Neural crest cell (in vitro differentiated cells): ENCODE measurements at regions not wholly inside any gene's neighbourhood (a gene's known extent, or its start where the extent isn't known, plus 50 kb on each side); places are given as distances from the start of the nearest gene placed in this dataset.

Experiments used
- DNase-seq: peaks from one replicate; pipeline ENCODE4 v3.0.0; 2021; ENCODE audit warnings: low read depth, mixed read lengths, low spot score
- H3K27ac Mint-ChIP-seq: one replicate; pipeline ENCODE4 v1.8.0; 2021; ENCODE audit warnings: mild to moderate bottlenecking, mixed read lengths; ENCODE audit not compliant: unreplicated experiment
- H3K27me3 Mint-ChIP-seq: 2 replicates; pipeline ENCODE4 v1.8.0; 2021; ENCODE audit warnings: low read depth, mild to moderate bottlenecking, mixed read lengths
- H3K36me3 Mint-ChIP-seq: 2 replicates; pipeline ENCODE4 v1.8.0; 2021; ENCODE audit warnings: low read depth, mild to moderate bottlenecking, mixed read lengths
- H3K4me1 Mint-ChIP-seq: 2 replicates; pipeline ENCODE4 v1.8.0; 2021; ENCODE audit warnings: mixed read lengths
- H3K4me3 Mint-ChIP-seq: one replicate; pipeline ENCODE4 v1.8.0; 2021; ENCODE audit warnings: mild to moderate bottlenecking, mixed read lengths
- H3K9me3 Mint-ChIP-seq: 2 replicates; pipeline ENCODE4 v1.8.0; 2021; ENCODE audit warnings: mixed read lengths
- TF ChIP-seq, protein P1 (sequence below): fragments of 200-600 bp; sonication (generic); conservative IDR thresholded peaks from 2 replicates; pipeline ENCODE4 v1.5.0; 2021; ENCODE audit warnings: antibody characterized with exemption, mild to moderate bottlenecking

DNA sequence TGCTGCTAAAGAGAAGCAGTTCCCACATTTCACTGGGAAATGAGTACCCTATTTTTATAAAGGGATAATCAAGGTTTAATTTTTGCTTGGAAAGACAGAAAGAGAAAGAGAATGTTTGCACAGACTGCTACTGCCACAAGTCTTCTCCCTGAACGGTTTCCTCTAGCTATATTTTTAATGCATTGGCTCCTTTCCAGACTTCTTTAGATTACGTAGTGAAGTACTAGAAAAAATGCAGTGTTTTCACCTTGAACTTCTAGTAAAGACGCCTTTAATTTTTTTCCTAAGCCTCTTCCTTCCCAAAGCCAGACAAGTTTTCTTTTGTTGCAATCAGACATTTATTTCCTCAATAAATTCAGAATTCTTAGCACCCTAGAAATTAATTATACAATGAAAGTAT lies 248.3 kb upstream of the CCDC54 start:
- H3K4me1 Mint-ChIP-seq, result no peaks in the 10 kb centered on the region
- H3K4me3 Mint-ChIP-seq, result no peak overlapping the region
- no peaks in the 10 kb centered on the region for H3K36me3 Mint-ChIP-seq
- no peak for DNase-seq
- H3K9me3 Mint-ChIP-seq, result peaks cover 7% of the 10 kb centered on the region
- TF ChIP-seq, protein P1, sequence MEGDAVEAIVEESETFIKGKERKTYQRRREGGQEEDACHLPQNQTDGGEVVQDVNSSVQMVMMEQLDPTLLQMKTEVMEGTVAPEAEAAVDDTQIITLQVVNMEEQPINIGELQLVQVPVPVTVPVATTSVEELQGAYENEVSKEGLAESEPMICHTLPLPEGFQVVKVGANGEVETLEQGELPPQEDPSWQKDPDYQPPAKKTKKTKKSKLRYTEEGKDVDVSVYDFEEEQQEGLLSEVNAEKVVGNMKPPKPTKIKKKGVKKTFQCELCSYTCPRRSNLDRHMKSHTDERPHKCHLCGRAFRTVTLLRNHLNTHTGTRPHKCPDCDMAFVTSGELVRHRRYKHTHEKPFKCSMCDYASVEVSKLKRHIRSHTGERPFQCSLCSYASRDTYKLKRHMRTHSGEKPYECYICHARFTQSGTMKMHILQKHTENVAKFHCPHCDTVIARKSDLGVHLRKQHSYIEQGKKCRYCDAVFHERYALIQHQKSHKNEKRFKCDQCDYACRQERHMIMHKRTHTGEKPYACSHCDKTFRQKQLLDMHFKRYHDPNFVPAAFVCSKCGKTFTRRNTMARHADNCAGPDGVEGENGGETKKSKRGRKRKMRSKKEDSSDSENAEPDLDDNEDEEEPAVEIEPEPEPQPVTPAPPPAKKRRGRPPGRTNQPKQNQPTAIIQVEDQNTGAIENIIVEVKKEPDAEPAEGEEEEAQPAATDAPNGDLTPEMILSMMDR, result no peak
- H3K27ac Mint-ChIP-seq, result no peak overlapping the region
- H3K27me3 Mint-ChIP-seq, result no peaks in the 10 kb centered on the region

DNA sequence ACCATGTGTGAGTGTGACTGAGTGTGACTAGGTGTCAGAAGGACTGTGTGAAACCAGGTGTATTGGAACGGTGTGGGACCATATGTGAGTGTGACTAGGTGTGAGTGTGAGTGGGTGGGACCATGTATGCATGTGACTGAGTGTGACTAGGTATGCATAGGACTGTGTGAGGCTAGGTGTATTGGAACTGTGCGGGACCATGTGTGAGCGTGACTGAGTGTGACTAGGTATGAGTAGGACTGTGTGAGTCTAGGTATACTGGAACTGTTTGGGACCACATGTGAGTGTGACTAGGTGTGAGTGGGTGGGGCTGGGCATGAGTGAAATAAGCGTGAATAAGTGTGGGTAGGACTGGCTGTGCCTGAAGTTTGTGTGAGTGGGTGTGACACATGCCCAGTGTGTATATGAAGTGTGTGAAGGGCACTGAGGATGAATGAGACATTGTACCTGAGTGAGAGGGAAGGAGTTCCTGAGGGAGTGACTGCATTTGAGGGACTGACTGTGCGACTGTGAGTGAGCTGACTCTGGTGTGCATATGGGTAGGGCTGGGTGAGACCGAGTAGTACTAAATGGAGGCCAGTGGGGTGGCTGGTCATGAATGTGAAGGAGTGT lies 247.0 kb upstream of the CCDC54 start:
- TF ChIP-seq, protein P1, result no peak
- Mint-ChIP-seq H3K27ac (peak overlapping the region; percentile 29), H3K36me3 (no peaks in the 10 kb centered on the region), H3K27me3 (no peaks in the 10 kb centered on the region), H3K4me1 (no peaks in the 10 kb centered on the region), H3K9me3 (peaks cover 7% of the 10 kb centered on the region), H3K4me3 (no peak overlapping the region)
- no peak for DNase-seq

DNA sequence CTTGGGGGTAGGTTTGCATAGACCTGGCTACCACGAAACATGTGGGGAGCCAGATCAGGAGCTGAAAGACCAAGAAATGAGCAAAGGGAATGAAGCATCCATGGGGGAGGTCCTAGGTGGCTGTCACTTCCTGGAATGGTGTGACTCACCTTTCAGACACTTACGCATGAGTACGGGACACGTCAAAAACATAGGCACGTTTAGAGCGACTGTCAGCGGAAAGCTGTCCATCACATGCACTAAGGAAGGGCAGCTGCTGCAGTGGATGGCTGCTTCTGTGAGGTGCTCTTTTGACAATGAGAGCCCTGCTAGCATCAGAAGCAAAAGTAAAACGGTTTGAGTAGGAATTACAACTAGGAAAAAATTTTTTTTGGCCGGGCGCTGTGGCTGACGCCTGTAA lies 244.6 kb upstream of the CCDC54 start:
- TF ChIP-seq, protein P1, result no peak
- no peaks in the 10 kb centered on the region for H3K4me1 Mint-ChIP-seq
- H3K27me3 Mint-ChIP-seq, result no peaks in the 10 kb centered on the region
- DNase-seq, result no peak
- no peaks in the 10 kb centered on the region for H3K36me3 Mint-ChIP-seq
- H3K9me3 Mint-ChIP-seq, result peaks cover 7% of the 10 kb centered on the region
- H3K4me3 Mint-ChIP-seq, result no peak overlapping the region
- no peak overlapping the region for H3K27ac Mint-ChIP-seq

DNA sequence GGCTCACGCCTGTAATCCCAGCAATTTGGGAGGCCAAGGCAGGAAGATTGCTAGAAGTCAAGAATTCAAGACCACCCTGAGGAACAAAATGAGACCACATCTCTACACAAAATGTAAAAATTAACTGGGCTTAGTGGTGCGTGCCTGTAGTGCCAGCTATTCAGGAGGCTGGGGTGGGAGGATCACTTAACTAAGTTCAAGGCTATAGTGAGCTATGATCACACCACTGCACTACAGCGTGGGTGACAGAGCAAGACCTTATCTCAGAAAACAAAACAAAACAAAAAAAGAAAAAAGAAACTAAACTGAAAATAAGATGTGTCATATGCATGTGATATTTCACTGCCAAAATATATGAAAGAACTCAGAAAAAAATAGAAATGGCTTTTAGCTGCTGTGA lies 243.3 kb upstream of the CCDC54 start:
- Mint-ChIP-seq H3K4me3 (no peak overlapping the region), H3K36me3 (no peaks in the 10 kb centered on the region), H3K9me3 (peaks cover 7% of the 10 kb centered on the region), H3K4me1 (no peaks in the 10 kb centered on the region), H3K27ac (no peak overlapping the region), H3K27me3 (no peaks in the 10 kb centered on the region)
- no peak for DNase-seq
- TF ChIP-seq, protein P1, result no peak

DNA sequence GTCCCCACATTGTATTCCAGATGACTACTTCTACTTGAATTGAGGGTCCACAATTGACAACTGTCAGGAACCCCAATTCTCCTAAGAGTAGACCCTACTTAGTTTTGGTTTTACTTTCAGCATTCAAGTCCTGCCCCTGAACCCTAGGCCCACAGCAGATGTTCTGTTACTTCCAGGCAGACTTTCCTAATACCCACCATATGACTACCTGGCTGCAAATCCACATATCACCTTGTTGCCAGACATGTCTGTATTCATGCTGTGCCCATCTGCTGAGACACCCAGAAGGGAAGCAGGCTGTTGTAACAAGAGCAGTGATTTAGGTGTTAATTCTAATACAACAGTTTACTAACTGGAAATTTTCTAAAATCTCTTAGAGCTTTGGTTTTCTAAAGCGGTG lies 235.1 kb upstream of the CCDC54 start:
- H3K4me3 Mint-ChIP-seq, result no peak overlapping the region
- H3K4me1 Mint-ChIP-seq, result peaks cover 10% of the 10 kb centered on the region
- peaks cover 5% of the 10 kb centered on the region for H3K9me3 Mint-ChIP-seq
- peaks cover 2% of the 10 kb centered on the region for H3K36me3 Mint-ChIP-seq
- TF ChIP-seq, protein P1, result no peak
- no peak overlapping the region for H3K27ac Mint-ChIP-seq
- H3K27me3 Mint-ChIP-seq, result no peaks in the 10 kb centered on the region
- DNase-seq, result no peak
